GM11168 (cell line): ENCODE measurements at regions not wholly inside any gene's neighbourhood (a gene's known extent, or its start where the extent isn't known, plus 50 kb on each side); places are given as distances from the start of the nearest gene placed in this dataset.

Experiments used
- in situ Hi-C: fragments of 300-500 bp; cut with MboI; formaldehyde crosslinking; loops from one replicate; pipeline ENCODE4 v1.12.0; 2022; ENCODE audit warnings: low sequenced_read_pairs; ENCODE audit not compliant: unreplicated experiment

DNA sequence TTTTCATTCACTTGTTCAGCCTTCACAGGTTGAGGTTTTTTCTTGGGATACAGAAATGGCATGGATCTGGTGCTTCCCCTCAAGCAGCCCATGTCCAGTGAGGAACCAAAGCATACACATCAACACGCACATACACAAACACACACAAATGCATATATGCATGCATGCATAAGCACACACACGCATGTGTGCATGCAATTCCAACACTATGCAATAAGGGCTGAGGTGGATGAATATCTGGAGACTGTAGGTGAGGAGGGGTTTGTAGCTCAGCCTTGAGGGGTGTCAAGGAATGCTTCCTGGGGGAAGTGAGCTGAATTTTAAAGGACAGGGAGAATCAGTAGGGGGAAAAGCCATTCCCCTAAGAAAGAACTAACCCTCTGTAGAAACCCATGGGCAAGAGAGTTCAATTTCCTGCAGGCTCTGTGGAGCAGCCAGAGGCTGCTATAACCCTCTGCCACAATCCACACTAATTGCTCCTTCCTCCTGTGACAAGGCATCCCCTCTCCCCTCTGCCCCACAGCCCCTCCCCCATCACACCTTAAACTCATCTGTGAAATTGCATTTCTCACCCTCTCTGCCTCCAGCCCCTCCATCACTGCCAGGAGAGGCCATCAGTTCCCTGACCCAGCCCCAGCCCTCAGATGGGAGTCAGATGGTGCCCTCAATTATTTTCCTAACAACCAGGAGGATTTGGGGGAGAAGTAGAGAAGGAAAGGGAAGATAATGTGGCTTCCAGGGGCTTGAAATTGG is 316.4 kb downstream of the RPS24 start:
- in situ Hi-C loops: no loop called here

- in situ Hi-C loops: no loop called here
Observed at GRCh38 chr10:78351283-78351682, 317.6 kb downstream of the RPS24 start.

- in situ Hi-C loops: no loop called here
Observed at GRCh38 chr10:78351809-78352208, 318.1 kb downstream of the RPS24 start.

- in situ Hi-C loops: no loop called here
Observed at GRCh38 chr10:78353636-78354035, 320.0 kb downstream of the RPS24 start.

- in situ Hi-C loops: no loop called here
Observed at GRCh38 chr10:78354101-78354500, 320.4 kb downstream of the RPS24 start.

- in situ Hi-C loops: no loop called here
Observed at GRCh38 chr10:78356291-78356900, 322.7 kb downstream of the RPS24 start.

DNA sequence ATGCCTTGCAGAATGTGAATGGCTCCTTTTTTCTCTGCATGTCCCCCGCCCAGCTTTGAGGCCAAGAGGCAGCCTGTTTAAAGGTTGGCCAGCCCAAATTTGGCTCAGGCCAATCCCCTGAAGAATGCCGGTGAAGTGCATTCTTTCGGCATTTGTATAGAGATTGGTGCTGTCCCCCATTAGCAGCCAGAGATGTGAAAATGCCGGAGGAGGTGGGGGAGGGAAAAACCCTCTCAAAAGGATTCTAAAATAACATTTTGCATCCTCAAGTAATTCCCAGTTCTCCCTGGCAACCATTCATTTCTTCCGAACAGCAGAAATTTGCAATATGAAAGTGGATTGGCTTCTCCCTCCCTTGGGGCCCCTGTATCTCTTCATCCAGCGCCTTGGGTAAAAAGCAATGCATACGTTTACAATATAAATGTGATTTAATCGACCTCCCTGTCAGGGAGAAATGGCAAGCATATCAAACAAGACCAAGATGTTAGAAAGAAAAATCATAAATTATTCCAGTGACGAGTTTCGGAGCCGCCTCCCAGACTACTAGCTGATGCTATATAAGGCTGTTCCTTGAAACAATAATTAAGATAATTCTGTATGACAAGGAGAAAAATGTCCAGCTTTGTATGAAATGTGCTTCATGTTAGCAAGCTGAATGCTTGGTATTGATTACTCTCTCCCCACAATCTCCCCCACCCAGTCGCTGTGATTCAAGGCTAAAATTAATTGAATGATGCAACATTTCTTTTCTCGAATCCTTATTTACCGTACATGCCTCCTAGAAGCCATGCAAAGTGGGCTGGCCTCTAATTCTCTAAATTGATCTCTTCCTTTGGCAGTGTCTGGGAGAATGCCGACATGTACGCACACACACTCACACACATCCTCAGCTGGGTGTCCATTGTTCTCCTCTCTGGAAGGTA is 323.7 kb downstream of the RPS24 start:
- in situ Hi-C loops: no loop called here

DNA sequence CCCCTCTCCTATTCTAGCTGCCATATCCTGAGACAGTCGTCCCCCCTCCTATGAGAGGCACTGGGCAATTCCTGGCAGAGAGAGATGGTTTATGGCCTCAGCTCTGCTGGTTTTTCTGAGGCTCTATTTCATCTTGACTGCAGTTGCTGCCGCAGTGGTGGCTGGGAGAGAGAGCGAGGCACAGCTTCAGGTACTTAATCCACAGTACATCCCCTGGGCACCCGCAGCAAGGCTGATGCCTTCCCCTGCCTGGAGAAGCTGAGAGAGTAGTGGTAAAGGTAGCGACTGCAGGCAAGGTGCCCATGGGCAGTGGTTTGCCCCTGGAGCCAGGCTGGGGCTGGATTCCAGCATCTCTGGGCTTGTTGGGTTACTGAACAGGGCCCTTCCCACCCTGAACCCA is 324.7 kb downstream of the RPS24 start:
- in situ Hi-C loops: no loop called here

- in situ Hi-C loops: no loop called here
Observed at GRCh38 chr10:78358982-78359381, 325.3 kb downstream of the RPS24 start.

- in situ Hi-C loops: no loop called here
Observed at GRCh38 chr10:78359640-78360091, 326.0 kb downstream of the RPS24 start.

DNA sequence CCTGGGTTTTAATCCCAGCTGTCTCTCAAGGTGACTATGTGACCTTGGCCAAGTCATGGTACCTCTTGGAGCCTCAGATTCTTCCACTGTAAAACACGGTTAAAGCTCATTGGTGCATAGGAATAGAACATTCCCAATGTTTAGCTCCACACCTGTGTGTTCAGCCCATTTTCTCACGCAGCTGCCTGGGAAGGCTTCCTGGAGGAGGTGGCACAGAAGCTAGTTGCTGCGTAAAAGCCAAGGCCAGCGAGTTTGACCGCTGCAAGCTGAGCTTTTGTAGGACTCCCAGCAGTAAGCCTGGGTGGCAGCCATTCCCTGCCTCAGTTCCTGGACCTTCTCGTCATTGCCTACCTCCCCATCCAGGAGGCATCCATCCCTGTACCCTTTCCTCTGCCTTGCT is 326.6 kb downstream of the RPS24 start:
- in situ Hi-C loops: no loop called here

DNA sequence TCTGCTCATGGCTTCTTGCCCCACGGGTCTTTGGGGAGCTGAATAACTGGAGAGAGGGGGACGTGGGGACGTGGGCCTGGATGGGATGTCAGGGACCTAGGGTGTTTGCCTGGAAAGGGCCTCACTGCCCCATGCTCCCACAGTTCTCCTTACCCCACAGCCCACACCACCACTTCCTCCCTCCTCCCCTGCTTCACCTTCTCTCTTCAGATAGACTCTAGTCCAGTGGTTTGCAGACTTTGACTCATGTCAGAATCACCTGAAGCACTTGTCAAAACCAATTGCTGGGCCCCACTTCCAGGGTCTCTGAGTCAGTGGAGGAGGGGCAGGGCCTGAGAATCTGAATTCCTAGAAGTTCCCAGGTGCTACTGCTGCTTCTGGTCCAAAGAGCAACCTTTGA is 327.4 kb downstream of the RPS24 start:
- in situ Hi-C loops: no loop called here

DNA sequence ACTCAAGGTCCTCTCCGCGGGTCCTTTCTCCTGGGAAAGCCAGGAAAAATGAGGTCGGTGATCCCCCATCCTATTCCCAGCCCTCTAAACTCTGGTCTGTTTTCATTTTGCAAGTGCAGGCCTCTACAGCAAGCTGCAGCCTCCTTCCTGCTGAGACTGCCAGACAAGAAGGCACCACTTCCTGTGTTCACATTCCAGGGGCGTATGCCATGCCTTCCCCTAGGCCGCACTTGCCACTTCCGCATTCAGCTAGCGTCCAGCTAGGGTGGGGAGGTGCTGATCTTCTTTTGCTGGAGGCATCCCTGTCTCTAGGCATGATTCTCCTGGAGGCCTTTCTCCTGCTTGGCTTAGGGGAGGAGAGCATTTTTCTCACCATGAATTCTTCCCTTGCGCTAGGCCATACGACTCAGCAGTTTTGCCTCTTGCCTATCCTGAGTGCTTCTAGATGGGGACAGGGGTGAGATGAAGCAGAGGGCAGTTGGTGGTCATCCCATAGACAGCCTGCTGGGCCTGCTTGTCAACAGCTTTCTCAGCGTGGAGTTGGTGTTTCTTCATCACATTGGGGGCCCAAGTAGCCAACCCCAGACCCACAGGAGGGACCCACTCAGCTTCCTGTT is 328.9 kb downstream of the RPS24 start:
- in situ Hi-C loops: no loop called here

DNA sequence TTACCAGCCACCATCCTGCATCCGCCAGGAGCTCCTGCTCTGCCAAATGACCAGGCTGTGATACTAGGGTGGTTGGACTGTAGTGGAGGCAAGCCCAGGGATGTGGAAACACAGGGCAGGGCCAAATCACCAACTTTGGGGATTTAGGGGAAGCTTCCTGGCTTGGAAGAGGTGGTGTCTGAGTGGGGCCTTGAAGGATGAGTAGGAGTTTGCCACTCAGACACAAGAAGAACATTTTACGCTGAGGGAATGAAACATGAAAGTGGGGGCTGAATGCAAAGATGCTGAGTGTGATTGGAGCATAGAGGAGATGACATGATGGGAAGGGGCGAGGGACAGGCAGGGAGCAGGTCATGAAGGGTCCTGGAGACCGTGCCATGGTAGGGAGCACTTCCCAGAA is 329.5 kb downstream of the RPS24 start:
- in situ Hi-C loops: no loop called here

- in situ Hi-C loops: no loop called here
Observed at GRCh38 chr10:78365694-78366093, 332.0 kb downstream of the RPS24 start.

- in situ Hi-C loops: no loop called here
Observed at GRCh38 chr10:78366663-78367411, 333.2 kb downstream of the RPS24 start.

DNA sequence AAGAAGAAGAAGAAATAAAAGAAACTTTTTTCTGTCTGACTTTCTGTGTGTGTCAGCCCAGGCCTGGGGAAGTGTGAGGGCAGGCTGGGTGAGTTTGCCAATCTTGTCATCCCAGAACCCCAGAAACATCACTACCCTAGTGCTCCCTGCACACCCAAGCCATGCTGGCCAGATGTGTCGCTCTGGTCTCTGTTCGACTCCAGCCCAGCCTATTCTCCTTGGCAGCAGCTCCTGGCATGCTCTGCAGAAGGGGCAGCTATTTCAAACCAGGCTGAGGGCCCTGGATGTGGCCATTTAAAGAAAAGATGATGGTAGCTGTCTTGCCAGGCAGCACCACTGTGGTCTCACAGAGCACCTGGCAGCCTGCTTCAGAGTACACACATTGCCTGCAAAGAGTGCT is 334.1 kb downstream of the RPS24 start:
- in situ Hi-C loops: no loop called here

- in situ Hi-C loops: no loop called here
Observed at GRCh38 chr10:78371136-78371535, 337.5 kb downstream of the RPS24 start.

- in situ Hi-C loops: no loop called here
Observed at GRCh38 chr10:78372806-78373205, 339.1 kb downstream of the RPS24 start.
